Coronary artery (tissue), 2 donors: ENCODE measurements at regions not wholly inside any gene's neighbourhood (a gene's known extent, or its start where the extent isn't known, plus 50 kb on each side); places are given as distances from the start of the nearest gene placed in this dataset.

Source experiments
- DNase-seq: peaks from one replicate; pipeline ENCODE4 v3.0.0-alpha.2; 2017; ENCODE audit warnings: low spot score
- H3K27ac ChIP-seq, 2 donors: fragments of 200-600 bp; sonication (generic); one replicate each; pipeline ENCODE4 v1.5.1; 2016 to 2019
- H3K4me3 ChIP-seq: fragments of 200-600 bp; sonication (generic); 2 replicates; pipeline ENCODE4 v1.5.1; 2016; ENCODE audit warnings: mild to moderate bottlenecking, moderate library complexity
- CTCF ChIP-seq: fragments of 200-600 bp; sonication (generic); IDR thresholded peaks from one replicate; pipeline ENCODE4 v1.5.1; 2019; ENCODE audit warnings: antibody characterized with exemption

- TF ChIP-seq CTCF, result no peak
Observed at GRCh38 chr16:80150978-80151721, 389.6 kb upstream of the DYNLRB2 start.

DNA sequence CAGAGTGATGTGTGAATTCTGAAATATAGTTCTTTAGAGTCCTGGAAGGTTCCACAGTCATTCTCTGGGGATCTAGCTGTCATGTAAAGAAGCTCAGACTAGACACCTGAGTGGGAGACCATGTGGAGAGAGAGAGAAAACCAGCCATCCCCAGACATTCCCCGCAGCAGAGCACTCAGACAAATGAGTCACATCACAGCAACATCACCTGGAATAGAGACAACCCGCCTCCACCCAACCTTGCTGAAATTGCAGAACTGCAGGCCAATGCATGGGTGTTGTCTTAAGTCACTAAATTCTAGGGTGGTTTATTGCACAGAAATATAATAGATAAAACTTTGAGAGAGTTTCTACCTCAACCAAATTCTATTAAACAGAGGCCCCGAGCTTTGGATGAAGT lies 392.0 kb upstream of the DYNLRB2 start:
- Histone ChIP-seq H3K4me3 (no peak overlapping the region), H3K27ac (no peak overlapping the region)
- no peak for DNase-seq
- no peak for TF ChIP-seq CTCF

More at GRCh38 chr16:80150978-80151721, 389.6 kb upstream of the DYNLRB2 start:
- no peak overlapping the region for H3K27ac ChIP-seq
- no peak for DNase-seq
- no peak overlapping the region for H3K4me3 ChIP-seq

DNA sequence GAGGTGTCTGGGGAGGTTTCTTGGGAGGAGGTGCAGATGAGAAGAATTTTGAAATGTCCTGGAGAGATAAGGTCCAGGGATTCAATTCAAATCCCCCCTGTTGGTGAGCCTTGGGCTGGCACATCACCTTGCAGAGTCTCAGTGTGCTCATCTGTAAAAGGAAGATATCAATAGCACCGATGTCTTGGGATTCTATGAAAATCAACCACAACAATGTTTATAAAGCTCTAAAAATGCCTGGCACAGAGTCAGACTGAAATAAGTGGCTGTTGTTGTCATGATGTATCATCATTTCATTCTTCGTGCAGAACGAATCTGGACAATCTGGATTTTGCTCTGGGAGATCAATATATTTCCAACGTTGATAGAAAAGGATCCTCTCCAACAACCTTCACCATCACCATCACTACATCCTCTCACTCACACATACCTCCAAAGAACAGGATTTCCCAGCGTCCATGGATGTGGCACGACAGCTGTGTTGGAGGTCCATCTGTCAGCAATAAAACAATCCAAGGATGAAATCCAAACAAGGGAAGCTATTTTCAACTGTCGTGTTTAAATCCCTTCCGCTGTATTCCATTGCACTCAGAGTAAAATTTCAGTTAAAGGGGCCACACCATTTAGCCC lies 393.7 kb upstream of the DYNLRB2 start:
- Histone ChIP-seq H3K27ac (no peak overlapping the region), H3K4me3 (no peak overlapping the region)
- TF ChIP-seq CTCF, result no peak
- DNase-seq, result no peak

- no peak for DNase-seq
- TF ChIP-seq CTCF, result no peak
- H3K4me3 ChIP-seq, result no peak overlapping the region
Observed at GRCh38 chr16:80144191-80144590, 396.6 kb upstream of the DYNLRB2 start.

DNA sequence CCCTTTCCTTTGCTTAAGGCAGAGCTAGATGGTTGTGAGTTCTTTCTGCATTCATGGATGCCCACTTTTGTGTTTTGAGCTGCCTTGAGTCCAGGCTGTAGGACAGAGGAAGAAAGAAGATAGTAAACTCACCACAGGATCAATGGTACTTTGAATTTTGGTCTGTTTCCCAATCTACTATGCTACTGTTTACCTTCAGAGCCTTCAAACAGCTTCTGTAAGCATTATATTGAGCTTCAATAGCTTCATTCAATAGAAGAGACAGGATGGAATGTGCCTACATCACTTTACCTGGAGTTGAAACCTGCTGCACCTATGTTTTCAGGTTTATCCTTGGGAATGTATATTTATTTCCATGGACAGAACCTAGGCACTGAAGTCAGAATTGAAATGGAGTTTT lies 397.9 kb upstream of the DYNLRB2 start:
- DNase-seq, result no peak
- Histone ChIP-seq H3K27ac (no peak overlapping the region), H3K4me3 (no peak overlapping the region)
- no peak for TF ChIP-seq CTCF

More at GRCh38 chr16:80144191-80144590, 396.6 kb upstream of the DYNLRB2 start:
- H3K27ac ChIP-seq, result no peak overlapping the region

DNA sequence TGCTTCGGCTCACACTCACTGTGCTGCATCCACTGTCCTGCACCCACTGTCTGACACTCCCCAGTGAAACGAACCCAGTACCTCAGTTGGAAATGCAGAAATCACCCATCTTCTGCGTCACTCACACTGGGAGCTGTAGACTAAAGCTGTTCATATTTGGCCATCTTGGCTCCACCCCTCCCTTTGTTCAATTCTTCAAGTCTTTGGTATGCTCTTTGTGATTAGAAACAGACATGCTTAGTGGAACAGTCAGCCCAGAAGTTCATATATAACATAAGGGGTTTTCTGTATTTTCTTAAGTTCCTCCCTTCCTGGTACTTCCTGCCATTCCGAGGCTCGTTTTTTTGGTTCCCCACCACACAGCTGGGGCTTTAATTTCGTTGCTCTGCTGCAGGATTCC lies 398.5 kb upstream of the DYNLRB2 start:
- TF ChIP-seq CTCF, result no peak
- no peak for DNase-seq
- H3K4me3 ChIP-seq, result no peak overlapping the region
- no peak overlapping the region for H3K27ac ChIP-seq

- no peak for DNase-seq
- Histone ChIP-seq H3K4me3 (no peak overlapping the region), H3K27ac (no peak overlapping the region)
- TF ChIP-seq CTCF, result no peak
Observed at GRCh38 chr16:80129791-80130190, 411.0 kb upstream of the DYNLRB2 start.
